ENCODE measurements at regions not wholly inside any gene's neighbourhood (a gene's known extent, or its start where the extent isn't known, plus 50 kb on each side); places are given as distances from the start of the nearest gene placed in this dataset.

- TF ChIP-seq, protein P1, sequence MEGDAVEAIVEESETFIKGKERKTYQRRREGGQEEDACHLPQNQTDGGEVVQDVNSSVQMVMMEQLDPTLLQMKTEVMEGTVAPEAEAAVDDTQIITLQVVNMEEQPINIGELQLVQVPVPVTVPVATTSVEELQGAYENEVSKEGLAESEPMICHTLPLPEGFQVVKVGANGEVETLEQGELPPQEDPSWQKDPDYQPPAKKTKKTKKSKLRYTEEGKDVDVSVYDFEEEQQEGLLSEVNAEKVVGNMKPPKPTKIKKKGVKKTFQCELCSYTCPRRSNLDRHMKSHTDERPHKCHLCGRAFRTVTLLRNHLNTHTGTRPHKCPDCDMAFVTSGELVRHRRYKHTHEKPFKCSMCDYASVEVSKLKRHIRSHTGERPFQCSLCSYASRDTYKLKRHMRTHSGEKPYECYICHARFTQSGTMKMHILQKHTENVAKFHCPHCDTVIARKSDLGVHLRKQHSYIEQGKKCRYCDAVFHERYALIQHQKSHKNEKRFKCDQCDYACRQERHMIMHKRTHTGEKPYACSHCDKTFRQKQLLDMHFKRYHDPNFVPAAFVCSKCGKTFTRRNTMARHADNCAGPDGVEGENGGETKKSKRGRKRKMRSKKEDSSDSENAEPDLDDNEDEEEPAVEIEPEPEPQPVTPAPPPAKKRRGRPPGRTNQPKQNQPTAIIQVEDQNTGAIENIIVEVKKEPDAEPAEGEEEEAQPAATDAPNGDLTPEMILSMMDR (IDR thresholded peaks at IDR 0.05), result no peak
- TF ChIP-seq EZH2 (IDR thresholded peaks at IDR 0.05; ENCODE audit: borderline replicate concordance, insufficient read depth, low read depth, low read length, poor library complexity, severe bottlenecking), result no peak
Observed at GRCh38 chr12:91675401-91675800, 470.2 kb downstream of the BTG1 start.
